OCI-LY3 (cell line): ENCODE measurements at regions not wholly inside any gene's neighbourhood (a gene's known extent, or its start where the extent isn't known, plus 50 kb on each side); places are given as distances from the start of the nearest gene placed in this dataset.

Experiments
- H2AFZ ChIP-seq: fragments of 200-600, 300-600 bp; shearing (Covaris generic); 2 replicates; pipeline ENCODE4 v1.6.0; 2014; ENCODE audit warnings: antibody characterized with exemption, low read depth, low read length
- H3K27ac ChIP-seq: fragments of 200-600, 300-600 bp; sonication (generic); 2 replicates; pipeline ENCODE4 v1.5.1; 2014; ENCODE audit warnings: mild to moderate bottlenecking, low read length, moderate library complexity, mixed read lengths
- H3K27me3 ChIP-seq: fragments of 200-600, 300-600 bp; sonication (generic); 2 replicates; pipeline ENCODE4 v1.6.1; 2014; ENCODE audit warnings: low read depth, low read length, mixed read lengths
- H3K36me3 ChIP-seq: fragments of 200-600, 300-600 bp; sonication (generic); replicated peaks from 2 replicates; pipeline ENCODE3; 2014; ENCODE audit warnings: low read depth, low read length, mixed read lengths
- H3K4me1 ChIP-seq: fragments of 300-600, 200-600 bp; sonication (generic); 2 replicates; pipeline ENCODE4 v1.6.1; 2014; ENCODE audit warnings: low read length, mixed read lengths
- H3K4me2 ChIP-seq: fragments of 200-600, 300-600 bp; sonication (generic); 2 replicates; pipeline ENCODE4 v1.6.1; 2014; ENCODE audit warnings: low read length, mixed read lengths
- H3K4me3 ChIP-seq: fragments of 300-600, 200-600 bp; sonication (generic); 2 replicates; pipeline ENCODE4 v1.5.1; 2014; ENCODE audit warnings: antibody characterized with exemption, mild to moderate bottlenecking, low read length, moderate library complexity
- H3K79me2 ChIP-seq: fragments of 300-600, 200-600 bp; shearing (Covaris generic); 2 replicates; pipeline ENCODE4 v1.6.1; 2014; ENCODE audit warnings: mild to moderate bottlenecking, low read length, mixed read lengths
- H3K9ac ChIP-seq: fragments of 300-600, 200-600 bp; shearing (Covaris generic); 2 replicates; pipeline ENCODE4 v1.6.0; 2014; ENCODE audit warnings: mild to moderate bottlenecking, low read length, moderate library complexity
- H3K9me3 ChIP-seq: fragments of 200-600, 300-600 bp; shearing (Covaris generic); 2 replicates; pipeline ENCODE4 v1.6.1; 2014; ENCODE audit warnings: low read length, mixed read lengths; ENCODE audit not compliant: insufficient read depth
- H4K20me1 ChIP-seq: fragments of 200-600, 300-600 bp; sonication (generic); 2 replicates; pipeline ENCODE4 v1.6.1; 2016; ENCODE audit warnings: low read length, mixed read lengths; ENCODE audit not compliant: insufficient read depth
- CTCF ChIP-seq: fragments of 200-600, 300-600 bp; sonication (generic); IDR thresholded peaks from 2 replicates; pipeline ENCODE4 v1.5.1; 2014; ENCODE audit warnings: antibody characterized with exemption, low read length, low read depth
- EZH2phosphoT487 ChIP-seq: fragments of 200-600 bp; shearing (Covaris generic); IDR thresholded peaks from 2 replicates; pipeline ENCODE4 v1.6.1; 2018; ENCODE audit warnings: antibody characterized with exemption, mixed run types, low read depth

- Histone ChIP-seq H3K9ac (no peak overlapping the region), H3K9me3 (no peaks in the 10 kb centered on the region), H3K27me3 (no peaks in the 10 kb centered on the region), H2AFZ (0 out of 2 replicates have a peak overlapping the region, but pooled peaks have one; percentile 1), H3K79me2 (no peaks in the 10 kb centered on the region), H3K4me2 (peak overlapping the region; percentile 40), H3K4me1 (0 out of 2 replicates have a peak, but pooled peaks cover 7% of the 10 kb centered on the region), H4K20me1 (no peaks in the 10 kb centered on the region), H3K36me3 (no peaks in the 10 kb centered on the region), H3K27ac (no peak overlapping the region), H3K4me3 (no peak overlapping the region)
- TF ChIP-seq EZH2phosphoT487 = no peak
- peak; percentile 49 for TF ChIP-seq CTCF
Measured at GRCh38 chrX:115958687-115959359, 211.7 kb upstream of the AGTR2 start.

DNA sequence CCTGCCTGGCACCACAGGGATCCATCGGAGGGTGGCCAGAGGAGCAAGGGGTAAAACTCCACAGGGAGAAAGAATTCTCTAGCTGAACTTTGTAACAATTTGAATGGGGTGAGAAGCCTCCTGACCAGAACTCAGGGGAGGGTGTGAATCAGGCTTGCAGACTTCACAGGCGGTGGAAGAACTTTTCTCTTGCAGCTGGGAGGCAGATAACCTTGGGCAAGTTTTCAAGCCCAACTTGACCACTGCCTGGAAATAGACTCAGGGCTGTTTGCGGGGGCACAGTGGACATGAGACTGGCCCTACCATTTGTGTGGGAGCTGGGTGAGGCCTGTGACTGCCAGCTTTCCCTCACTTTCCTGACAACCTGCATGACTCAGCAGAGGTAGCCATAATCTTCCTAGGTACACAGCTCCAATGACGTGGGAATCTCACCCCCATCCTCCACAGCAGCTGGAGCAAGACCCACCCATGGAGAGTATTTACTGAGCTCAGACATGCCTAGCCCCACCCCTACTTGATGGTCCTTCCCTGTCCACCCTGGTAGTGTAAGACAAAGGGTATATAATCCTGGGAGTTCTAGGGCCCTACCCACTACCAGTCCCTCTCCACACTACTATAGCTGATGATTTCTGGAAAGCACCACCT lies 210.0 kb upstream of the AGTR2 start:
- no peak overlapping the region for H3K27ac ChIP-seq

DNA sequence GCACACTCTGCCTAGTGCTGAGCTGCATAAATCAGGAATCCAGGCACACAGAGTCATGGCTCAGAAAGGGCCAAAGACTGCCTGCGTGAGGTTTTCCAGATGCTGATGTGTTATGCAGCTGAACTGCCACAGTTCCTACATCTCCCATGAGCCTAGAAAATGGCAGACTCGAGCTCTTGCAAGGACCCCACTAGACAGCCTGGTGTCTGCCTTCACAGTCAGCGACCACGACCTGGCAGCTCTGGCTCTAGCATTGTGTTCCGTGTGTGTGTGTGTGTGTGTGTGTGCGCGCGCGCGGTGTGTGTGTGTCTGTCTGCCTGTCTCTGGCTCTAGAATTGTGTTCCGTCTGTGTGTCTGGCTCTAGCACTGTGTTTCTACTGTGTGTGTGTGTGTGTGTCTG lies 203.6 kb upstream of the AGTR2 start:
- Histone ChIP-seq H3K4me1 (no peaks in the 10 kb centered on the region), H3K27me3 (no peaks in the 10 kb centered on the region), H3K4me2 (no peak overlapping the region), H3K27ac (no peak overlapping the region), H3K9me3 (no peaks in the 10 kb centered on the region), H3K4me3 (no peak overlapping the region), H3K36me3 (no peaks in the 10 kb centered on the region), H3K79me2 (no peaks in the 10 kb centered on the region), H3K9ac (no peak overlapping the region), H2AFZ (no peak overlapping the region), H4K20me1 (no peaks in the 10 kb centered on the region)
- no peak for TF ChIP-seq CTCF
- TF ChIP-seq EZH2phosphoT487 = no peak

More for the DNA sequence above, 210.0 kb upstream of the AGTR2 start:
- Histone ChIP-seq H3K4me3 (no peak overlapping the region), H3K9ac (no peak overlapping the region), H3K9me3 (no peaks in the 10 kb centered on the region), H3K27me3 (no peaks in the 10 kb centered on the region), H3K79me2 (no peaks in the 10 kb centered on the region), H2AFZ (no peak overlapping the region), H4K20me1 (no peaks in the 10 kb centered on the region), H3K4me1 (0 out of 2 replicates have a peak, but pooled peaks cover 7% of the 10 kb centered on the region), H3K36me3 (no peaks in the 10 kb centered on the region), H3K4me2 (no peak overlapping the region)
- no peak for TF ChIP-seq EZH2phosphoT487
- TF ChIP-seq CTCF = no peak

- H3K9ac ChIP-seq = no peak overlapping the region
- H2AFZ ChIP-seq = no peak overlapping the region
- no peaks in the 10 kb centered on the region for H4K20me1 ChIP-seq
- H3K4me2 ChIP-seq = no peak overlapping the region
- TF ChIP-seq EZH2phosphoT487 = no peak
- TF ChIP-seq CTCF = no peak
- no peaks in the 10 kb centered on the region for H3K27me3 ChIP-seq
- H3K4me1 ChIP-seq = no peaks in the 10 kb centered on the region
- no peaks in the 10 kb centered on the region for H3K79me2 ChIP-seq
- H3K36me3 ChIP-seq = no peaks in the 10 kb centered on the region
- no peak overlapping the region for H3K27ac ChIP-seq
- H3K9me3 ChIP-seq = no peaks in the 10 kb centered on the region
- no peak overlapping the region for H3K4me3 ChIP-seq
Measured at GRCh38 chrX:115968436-115969252, 201.9 kb upstream of the AGTR2 start.
